ENCODE measurements at regions not wholly inside any gene's neighbourhood (a gene's known extent, or its start where the extent isn't known, plus 50 kb on each side); places are given as distances from the start of the nearest gene placed in this dataset.

DNA sequence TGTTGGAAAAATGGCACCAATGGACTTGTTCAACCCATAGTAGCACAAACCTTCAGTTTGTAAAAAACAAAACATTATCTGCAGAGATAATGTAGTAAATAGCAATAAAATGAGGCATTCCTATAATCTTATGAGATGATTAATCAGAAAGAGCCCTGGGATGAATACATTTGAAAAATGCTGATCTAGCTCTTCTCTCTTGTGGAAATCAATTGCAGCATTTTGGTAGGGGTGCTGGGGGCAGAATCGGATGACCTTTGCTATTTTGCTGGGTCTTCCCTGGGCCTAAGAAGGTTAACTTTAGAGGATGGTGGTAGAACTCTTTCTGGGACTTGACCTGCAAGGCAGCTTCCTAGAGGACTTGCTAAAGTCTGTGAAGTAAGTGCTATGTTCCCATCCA, 163.5 kb downstream of the ADRA2A start:
- Histone ChIP-seq H3K27ac (ENCODE audit: insufficient read length, low read depth, low read length) (no peak overlapping the region), H2BK120ac (ENCODE audit: low read depth, low read length, poor library complexity, severe bottlenecking) (no peak overlapping the region), H2BK5ac (ENCODE audit: insufficient read length, low read length) (no peak overlapping the region), H3K23me2 (ENCODE audit: insufficient read length, low read depth, low read length, poor library complexity, severe bottlenecking) (no peaks in the 10 kb centered on the region), H4K20me1 (ENCODE audit: control insufficient read depth, insufficient read depth, insufficient read length) (no peaks in the 10 kb centered on the region), H3K14ac (ENCODE audit: insufficient read depth, low read length) (no peak overlapping the region), H2BK12ac (ENCODE audit: insufficient read length, low read depth, low read length) (no peak overlapping the region), H2AK5ac (ENCODE audit: insufficient read length, low read length) (no peak overlapping the region), H2BK20ac (ENCODE audit: low read depth, low read length, poor library complexity, severe bottlenecking) (no peak overlapping the region), H3K9me3 (ENCODE audit: control insufficient read depth, low read depth, low read length) (no peaks in the 10 kb centered on the region), H3K56ac (ENCODE audit: insufficient read length, low read depth, low read length) (no peak overlapping the region), H3K4me1 (ENCODE audit: insufficient read depth, low read length) (no peaks in the 10 kb centered on the region), H3K79me1 (ENCODE audit: insufficient read depth, low read depth, low read length, poor library complexity, severe bottlenecking) (no peaks in the 10 kb centered on the region), H2AFZ (ENCODE audit: low read length) (no peak overlapping the region), H3K27me3 (ENCODE audit: insufficient read depth, low read length) (no peaks in the 10 kb centered on the region), H3K18ac (ENCODE audit: insufficient read length, low read depth, low read length) (no peak overlapping the region), H3K4me2 (ENCODE audit: insufficient read depth, insufficient read length, low read length) (no peak overlapping the region), H3K4ac (ENCODE audit: low read depth, low read length) (no peak overlapping the region), H3T11ph (ENCODE audit: low read length) (no peak overlapping the region), H4K8ac (replicated peaks; ENCODE audit: insufficient read length, low read depth, low read length) (no peak overlapping the region), H4K91ac (ENCODE audit: insufficient read length, low read depth, low read length) (no peak overlapping the region), H3K23ac (ENCODE audit: insufficient read length, low read depth, low read length) (no peak overlapping the region), H4K5ac (ENCODE audit: insufficient read length, low read depth, low read length) (no peak overlapping the region), H2BK15ac (ENCODE audit: low read depth, low read length) (no peak overlapping the region), H3K9ac (ENCODE audit: extremely low read depth, insufficient read length, low read length) (no peak overlapping the region), H3K79me2 (ENCODE audit: insufficient read depth, low read length) (no peaks in the 10 kb centered on the region)
- Mint-ChIP-seq H3K4me3 (no peak overlapping the region), H3K27me3 (ENCODE audit: low read depth) (peaks cover under 1% of the 10 kb centered on the region; the same call in 1 of the 2 replicates), H3K36me3 (ENCODE audit: insufficient read depth in 1 of 3, low read depth in 3 of 3) (no peaks in the 10 kb centered on the region), H3K27ac (no peak overlapping the region), H3K9me3 (no peaks in the 10 kb centered on the region), H3K4me1 (peaks cover 4 to 5% of the 10 kb centered on the region in 2 experiments; a peak in 2 of 4 replicates)
- WGBS (ENCODE audit: extremely low coverage, insufficient read length, low lambda C conversion rate) = no CpG with 5 or more reads among the region's 1 CpG
- TF ChIP-seq, protein P1, sequence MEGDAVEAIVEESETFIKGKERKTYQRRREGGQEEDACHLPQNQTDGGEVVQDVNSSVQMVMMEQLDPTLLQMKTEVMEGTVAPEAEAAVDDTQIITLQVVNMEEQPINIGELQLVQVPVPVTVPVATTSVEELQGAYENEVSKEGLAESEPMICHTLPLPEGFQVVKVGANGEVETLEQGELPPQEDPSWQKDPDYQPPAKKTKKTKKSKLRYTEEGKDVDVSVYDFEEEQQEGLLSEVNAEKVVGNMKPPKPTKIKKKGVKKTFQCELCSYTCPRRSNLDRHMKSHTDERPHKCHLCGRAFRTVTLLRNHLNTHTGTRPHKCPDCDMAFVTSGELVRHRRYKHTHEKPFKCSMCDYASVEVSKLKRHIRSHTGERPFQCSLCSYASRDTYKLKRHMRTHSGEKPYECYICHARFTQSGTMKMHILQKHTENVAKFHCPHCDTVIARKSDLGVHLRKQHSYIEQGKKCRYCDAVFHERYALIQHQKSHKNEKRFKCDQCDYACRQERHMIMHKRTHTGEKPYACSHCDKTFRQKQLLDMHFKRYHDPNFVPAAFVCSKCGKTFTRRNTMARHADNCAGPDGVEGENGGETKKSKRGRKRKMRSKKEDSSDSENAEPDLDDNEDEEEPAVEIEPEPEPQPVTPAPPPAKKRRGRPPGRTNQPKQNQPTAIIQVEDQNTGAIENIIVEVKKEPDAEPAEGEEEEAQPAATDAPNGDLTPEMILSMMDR (conservative IDR thresholded peaks at IDR 0.05) = no peak
- DNase-seq = no peak
